Neural progenitor cell (in vitro differentiated cells): ENCODE measurements at regions not wholly inside any gene's neighbourhood (a gene's known extent, or its start where the extent isn't known, plus 50 kb on each side); places are given as distances from the start of the nearest gene placed in this dataset.
"Not testable (repeated sequence)": the region's sequence is repeated elsewhere in the genome, so short reads cannot be mapped to it uniquely, and the experiment has no call there.

ENCODE experiments used
- DNase-seq: peaks from one replicate; pipeline ENCODE4 v3.0.0-alpha.2; 2016; ENCODE audit warnings: low spot score
- H2AFZ ChIP-seq: fragments of 200-600 bp; sonication (generic); replicated peaks from 2 replicates; pipeline ENCODE4 v1.6.1; 2016; ENCODE audit warnings: antibody characterized with exemption
- H3F3A ChIP-seq: fragments of 200-600 bp; sonication (generic); 2 replicates; pipeline ENCODE4 v1.6.1; 2016; ENCODE audit warnings: antibody characterized with exemption, low read depth
- H3K27ac ChIP-seq: fragments of 200-600 bp; sonication (generic); 2 replicates; pipeline ENCODE4 v1.5.1; 2016; ENCODE audit warnings: mild to moderate bottlenecking
- H3K27me3 ChIP-seq: fragments of 200-600 bp; sonication (generic); 2 replicates; pipeline ENCODE4 v1.6.1; 2016; ENCODE audit warnings: mild to moderate bottlenecking, moderate library complexity
- H3K36me3 ChIP-seq: fragments of 200-600 bp; sonication (generic); 2 replicates; pipeline ENCODE4 v1.5.1; 2016
- H3K4me1 ChIP-seq: fragments of 200-600 bp; sonication (generic); 2 replicates; pipeline ENCODE4 v1.6.1; 2016; ENCODE audit warnings: mixed run types
- H3K4me2 ChIP-seq: fragments of 200-600 bp; sonication (generic); 2 replicates; pipeline ENCODE4 v1.6.1; 2016
- H3K4me3 ChIP-seq: fragments of 200-600 bp; sonication (generic); 2 replicates; pipeline ENCODE4 v1.5.1; 2016
- H3K79me2 ChIP-seq: fragments of 200-600 bp; sonication (generic); 2 replicates; pipeline ENCODE4 v1.6.1; 2016; ENCODE audit warnings: low read depth
- H3K9ac ChIP-seq: fragments of 200-600 bp; sonication (generic); 2 replicates; pipeline ENCODE4 v1.6.1; 2016
- H3K9me3 ChIP-seq: fragments of 200-600 bp; sonication (generic); 2 replicates; pipeline ENCODE4 v1.5.1; 2016; ENCODE audit warnings: low read depth
- H4K20me1 ChIP-seq: fragments of 200-600 bp; sonication (generic); 2 replicates; pipeline ENCODE4 v1.6.1; 2016; ENCODE audit warnings: low read depth
- H3K27ac Mint-ChIP-seq: 3 replicates; pipeline ENCODE4 v1.8.0; 2021; ENCODE audit warnings: mixed read lengths
- H3K27me3 Mint-ChIP-seq: 2 replicates; pipeline ENCODE4 v1.8.0; 2022; ENCODE audit warnings: low read depth, mild to moderate bottlenecking, inconsistent platforms, moderate library complexity, mixed read lengths; ENCODE audit not compliant: insufficient read depth
- H3K36me3 Mint-ChIP-seq: 3 replicates; pipeline ENCODE4 v1.8.0; 2021; ENCODE audit warnings: mixed read lengths
- H3K4me1 Mint-ChIP-seq: 3 replicates; pipeline ENCODE4 v1.8.0; 2021; ENCODE audit warnings: mixed read lengths
- H3K4me3 Mint-ChIP-seq: 3 replicates; pipeline ENCODE4 v1.8.0; 2021; ENCODE audit warnings: mild to moderate bottlenecking, moderate library complexity, mixed read lengths
- H3K9me3 Mint-ChIP-seq: 3 replicates; pipeline ENCODE4 v1.8.0; 2020; ENCODE audit warnings: mixed read lengths
- CTCF ChIP-seq: fragments of 200-600 bp; sonication (generic); IDR thresholded peaks from 2 replicates; pipeline ENCODE4 v1.5.1; 2017; ENCODE audit warnings: antibody characterized with exemption, mild to moderate bottlenecking
- EZH2 ChIP-seq: fragments of 200-600 bp; sonication (generic); IDR thresholded peaks from 2 replicates; pipeline ENCODE4 v1.6.1; 2017; ENCODE audit warnings: antibody characterized with exemption, mild to moderate bottlenecking, moderate library complexity
- EZH2phosphoT487 ChIP-seq: fragments of 200-600 bp; sonication (generic); IDR thresholded peaks from 2 replicates; pipeline ENCODE4 v1.6.1; 2017; ENCODE audit warnings: antibody characterized with exemption

- no peak overlapping the region for H3K9ac ChIP-seq
- H3K9me3 ChIP-seq, result no peaks in the 10 kb centered on the region
- Mint-ChIP-seq H3K36me3 (no peaks in the 10 kb centered on the region), H3K4me1 (peaks cover 21% of the 10 kb centered on the region), H3K4me3 (no peak overlapping the region), H3K27ac (no peak overlapping the region), H3K9me3 (no peaks in the 10 kb centered on the region), H3K27me3 (peaks cover 6% of the 10 kb centered on the region)
- no peak overlapping the region for H3K4me3 ChIP-seq
- H3K36me3 ChIP-seq, result no peaks in the 10 kb centered on the region
- no peak overlapping the region for H2AFZ ChIP-seq
- H3K4me2 ChIP-seq, result no peak overlapping the region
- H3F3A ChIP-seq, result peaks cover 3% of the 10 kb centered on the region
- H3K27ac ChIP-seq, result no peak overlapping the region
- no peaks in the 10 kb centered on the region for H3K79me2 ChIP-seq
- no peak for DNase-seq
- no peaks in the 10 kb centered on the region for H3K27me3 ChIP-seq
- TF ChIP-seq CTCF (no peak), EZH2phosphoT487 (no peak), EZH2 (no peak)
- H4K20me1 ChIP-seq, result no peaks in the 10 kb centered on the region
- peaks cover 14% of the 10 kb centered on the region for H3K4me1 ChIP-seq
Measured at GRCh38 chr10:130938051-130938450, 373.5 kb downstream of the TCERG1L start.

DNA sequence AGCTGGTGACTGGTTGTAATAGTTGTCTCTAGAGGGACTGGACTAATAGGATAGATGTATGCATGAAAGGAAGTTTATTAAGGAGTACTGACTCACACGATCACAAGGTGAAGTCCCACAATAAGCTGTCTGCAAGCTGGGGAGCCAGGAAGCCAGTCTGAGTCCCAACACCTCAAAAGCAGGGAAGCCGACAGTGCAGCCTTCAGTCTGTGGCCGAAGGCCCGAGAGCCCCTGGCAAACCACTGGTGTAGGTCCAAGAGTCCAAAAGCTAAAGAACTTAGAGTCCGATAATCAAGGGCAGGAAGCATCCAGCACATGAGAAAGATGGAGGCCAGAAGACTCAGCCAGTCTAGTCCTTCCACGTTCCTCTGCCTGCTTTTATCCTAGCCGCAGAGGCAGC is 372.6 kb downstream of the TCERG1L start:
- H3K4me2 ChIP-seq, H3F3A ChIP-seq, H2AFZ ChIP-seq, H3K27ac ChIP-seq, H3K27ac Mint-ChIP-seq, H3K4me3 Mint-ChIP-seq, H3K79me2 ChIP-seq, H3K9ac ChIP-seq, H3K4me3 ChIP-seq, H3K36me3 Mint-ChIP-seq, H3K36me3 ChIP-seq, H3K9me3 ChIP-seq, H3K9me3 Mint-ChIP-seq, H3K27me3 ChIP-seq, H3K27me3 Mint-ChIP-seq, DNase-seq, H4K20me1 ChIP-seq: not testable (repeated sequence)
- peaks cover 14% of the 10 kb centered on the region for H3K4me1 ChIP-seq
- H3K4me1 Mint-ChIP-seq, result peaks cover 21% of the 10 kb centered on the region

- Histone ChIP-seq H3F3A (no peaks in the 10 kb centered on the region), H4K20me1 (no peaks in the 10 kb centered on the region), H3K27me3 (no peaks in the 10 kb centered on the region), H3K9me3 (no peaks in the 10 kb centered on the region), H3K36me3 (no peaks in the 10 kb centered on the region), H3K4me2 (no peak overlapping the region), H3K27ac (no peak overlapping the region), H3K79me2 (no peaks in the 10 kb centered on the region), H3K9ac (no peak overlapping the region), H3K4me3 (no peak overlapping the region), H3K4me1 (no peaks in the 10 kb centered on the region), H2AFZ (no peak overlapping the region)
- no peaks in the 10 kb centered on the region for H3K36me3 Mint-ChIP-seq
- no peak for TF ChIP-seq EZH2
- no peak for TF ChIP-seq EZH2phosphoT487
- no peak for TF ChIP-seq CTCF
- no peak overlapping the region for H3K27ac Mint-ChIP-seq
- no peak overlapping the region for H3K4me3 Mint-ChIP-seq
- no peaks in the 10 kb centered on the region for H3K9me3 Mint-ChIP-seq
- H3K4me1 Mint-ChIP-seq, result no peaks in the 10 kb centered on the region
- H3K27me3 Mint-ChIP-seq, result peaks cover 2% of the 10 kb centered on the region
- no peak for DNase-seq
Measured at GRCh38 chr10:130941886-130942285, 369.6 kb downstream of the TCERG1L start.

GRCh38 chr10:130952086-130952485 is 359.4 kb downstream of the TCERG1L start:
- no peak for TF ChIP-seq EZH2phosphoT487
- no peak for TF ChIP-seq EZH2
- TF ChIP-seq CTCF, result no peak
- no peaks in the 10 kb centered on the region for H3K36me3 ChIP-seq
- H3F3A ChIP-seq, result no peaks in the 10 kb centered on the region
- H3K36me3 Mint-ChIP-seq, result no peaks in the 10 kb centered on the region
- H3K4me1 ChIP-seq, result no peaks in the 10 kb centered on the region
- H3K9me3 ChIP-seq, result no peaks in the 10 kb centered on the region
- H3K9ac ChIP-seq, result no peak overlapping the region
- H3K27me3 Mint-ChIP-seq, result peaks cover 4% of the 10 kb centered on the region
- H4K20me1 ChIP-seq, result no peaks in the 10 kb centered on the region
- no peaks in the 10 kb centered on the region for H3K27me3 ChIP-seq
- H2AFZ ChIP-seq, result no peak overlapping the region
- no peak overlapping the region for H3K27ac ChIP-seq
- H3K4me3 ChIP-seq, result no peak overlapping the region
- no peaks in the 10 kb centered on the region for H3K79me2 ChIP-seq
- H3K4me3 Mint-ChIP-seq, result no peak overlapping the region
- no peaks in the 10 kb centered on the region for H3K4me1 Mint-ChIP-seq
- no peaks in the 10 kb centered on the region for H3K9me3 Mint-ChIP-seq
- H3K4me2 ChIP-seq, result no peak overlapping the region
- H3K27ac Mint-ChIP-seq, result no peak overlapping the region
- no peak for DNase-seq
